Hematopoietic multipotent progenitor cell treated with erythropoietin and hydrocortisone succinate and interleukin-3 and kit ligand, for 6 days (in vitro differentiated cells): ENCODE measurements at regions not wholly inside any gene's neighbourhood (a gene's known extent, or its start where the extent isn't known, plus 50 kb on each side); places are given as distances from the start of the nearest gene placed in this dataset.
A peak's percentile ranks its signal among the peaks of the same experiment; 100 is the strongest.

Experiments
- DNase-seq: peaks from one replicate; pipeline ENCODE4 v3.0.0-alpha.2; 2015

- no peak for DNase-seq
Measured at GRCh38 chr3:135310317-135310716, 515.3 kb downstream of the EPHB1 start.

GRCh38 chr3:135311699-135312098, 516.6 kb downstream of the EPHB1 start:
- no peak for DNase-seq

GRCh38 chr3:135314237-135314636, 519.2 kb downstream of the EPHB1 start:
- DNase-seq: no peak

- no peak for DNase-seq
Measured at GRCh38 chr3:135324301-135324700, 529.2 kb downstream of the EPHB1 start.

- no peak for DNase-seq
Measured at GRCh38 chr3:135325096-135325495, 530.0 kb downstream of the EPHB1 start.

GRCh38 chr3:135325726-135326235, 530.7 kb downstream of the EPHB1 start:
- DNase-seq: no peak

GRCh38 chr3:135326851-135327250, 531.8 kb downstream of the EPHB1 start:
- no peak for DNase-seq

- DNase-seq: no peak
Measured at GRCh38 chr3:135328036-135328435, 533.0 kb downstream of the EPHB1 start.

- peak; percentile 10 for DNase-seq
Measured at GRCh38 chr3:135329479-135329878, 534.4 kb downstream of the EPHB1 start.

- no peak for DNase-seq
Measured at GRCh38 chr3:135337192-135337591, 542.1 kb downstream of the EPHB1 start.

- DNase-seq: peak; percentile 64
Measured at GRCh38 chr3:135348690-135349089, 553.6 kb downstream of the EPHB1 start.

GRCh38 chr3:135349254-135349948, 554.3 kb downstream of the EPHB1 start:
- DNase-seq: peak; percentile 35

GRCh38 chr3:135352213-135352612, 557.2 kb downstream of the EPHB1 start:
- no peak for DNase-seq

GRCh38 chr3:135362889-135363288, 567.8 kb downstream of the EPHB1 start:
- no peak for DNase-seq

- no peak for DNase-seq
Measured at GRCh38 chr3:135364676-135365075, 569.6 kb downstream of the EPHB1 start.

- DNase-seq: no peak
Measured at GRCh38 chr3:135366816-135367215, 571.8 kb downstream of the EPHB1 start.

- no peak for DNase-seq
Measured at GRCh38 chr3:135368316-135368715, 573.3 kb downstream of the EPHB1 start.

GRCh38 chr3:135368781-135369180, 573.7 kb downstream of the EPHB1 start:
- no peak for DNase-seq

- DNase-seq: no peak
Measured at GRCh38 chr3:135374571-135374970, 579.5 kb downstream of the EPHB1 start.

GRCh38 chr3:135382188-135382587, 583.3 kb upstream of the PPP2R3A start:
- no peak for DNase-seq

GRCh38 chr3:135382621-135383020, 582.9 kb upstream of the PPP2R3A start:
- no peak for DNase-seq

- no peak for DNase-seq
Measured at GRCh38 chr3:135383301-135383700, 582.2 kb upstream of the PPP2R3A start.

- no peak for DNase-seq
Measured at GRCh38 chr3:135392151-135392550, 573.4 kb upstream of the PPP2R3A start.

GRCh38 chr3:135393159-135393558, 572.4 kb upstream of the PPP2R3A start:
- no peak for DNase-seq

- no peak for DNase-seq
Measured at GRCh38 chr3:135393898-135394525, 571.5 kb upstream of the PPP2R3A start.
